ENCODE measurements at regions not wholly inside any gene's neighbourhood (a gene's known extent, or its start where the extent isn't known, plus 50 kb on each side); places are given as distances from the start of the nearest gene placed in this dataset.
"Not testable (repeated sequence)": the region's sequence is repeated elsewhere in the genome, so short reads cannot be mapped to it uniquely, and the experiment has no call there.

DNA sequence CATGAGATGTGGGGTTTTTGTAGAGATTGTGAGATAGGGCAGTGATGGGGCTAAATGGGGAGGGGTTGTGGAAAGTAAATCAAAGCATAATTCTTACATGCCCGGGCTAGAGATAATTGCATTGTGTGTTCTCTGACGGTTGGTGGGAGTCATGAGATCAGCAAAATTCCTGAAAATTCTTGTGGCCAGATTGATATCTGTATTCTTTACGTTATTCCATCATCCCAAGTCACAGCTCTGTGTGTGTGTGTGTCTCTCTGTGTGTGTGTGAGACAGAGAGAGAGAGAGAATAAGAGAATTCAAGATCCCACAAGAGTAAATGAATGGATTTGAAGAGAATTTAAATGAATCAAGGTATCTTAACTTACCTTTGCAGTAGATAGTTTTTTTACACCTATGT is 138.6 kb upstream of the ARHGAP20 start:
- intact Hi-C loops (cut with DNase I) = no loop called here
- ATAC-seq (no peak), DNase-seq (no peak)
- Histone ChIP-seq H3K9me3 (no peaks in the 10 kb centered on the region), H3K27ac (no peak overlapping the region), H3K36me3 (no peaks in the 10 kb centered on the region), H3K4me1 (no peaks in the 10 kb centered on the region), H3K4me3 (no peak overlapping the region), H3K27me3 (no peaks in the 10 kb centered on the region)
- TF ChIP-seq, protein P1, sequence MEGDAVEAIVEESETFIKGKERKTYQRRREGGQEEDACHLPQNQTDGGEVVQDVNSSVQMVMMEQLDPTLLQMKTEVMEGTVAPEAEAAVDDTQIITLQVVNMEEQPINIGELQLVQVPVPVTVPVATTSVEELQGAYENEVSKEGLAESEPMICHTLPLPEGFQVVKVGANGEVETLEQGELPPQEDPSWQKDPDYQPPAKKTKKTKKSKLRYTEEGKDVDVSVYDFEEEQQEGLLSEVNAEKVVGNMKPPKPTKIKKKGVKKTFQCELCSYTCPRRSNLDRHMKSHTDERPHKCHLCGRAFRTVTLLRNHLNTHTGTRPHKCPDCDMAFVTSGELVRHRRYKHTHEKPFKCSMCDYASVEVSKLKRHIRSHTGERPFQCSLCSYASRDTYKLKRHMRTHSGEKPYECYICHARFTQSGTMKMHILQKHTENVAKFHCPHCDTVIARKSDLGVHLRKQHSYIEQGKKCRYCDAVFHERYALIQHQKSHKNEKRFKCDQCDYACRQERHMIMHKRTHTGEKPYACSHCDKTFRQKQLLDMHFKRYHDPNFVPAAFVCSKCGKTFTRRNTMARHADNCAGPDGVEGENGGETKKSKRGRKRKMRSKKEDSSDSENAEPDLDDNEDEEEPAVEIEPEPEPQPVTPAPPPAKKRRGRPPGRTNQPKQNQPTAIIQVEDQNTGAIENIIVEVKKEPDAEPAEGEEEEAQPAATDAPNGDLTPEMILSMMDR (IDR thresholded peaks at IDR 0.05) = no peak

DNA sequence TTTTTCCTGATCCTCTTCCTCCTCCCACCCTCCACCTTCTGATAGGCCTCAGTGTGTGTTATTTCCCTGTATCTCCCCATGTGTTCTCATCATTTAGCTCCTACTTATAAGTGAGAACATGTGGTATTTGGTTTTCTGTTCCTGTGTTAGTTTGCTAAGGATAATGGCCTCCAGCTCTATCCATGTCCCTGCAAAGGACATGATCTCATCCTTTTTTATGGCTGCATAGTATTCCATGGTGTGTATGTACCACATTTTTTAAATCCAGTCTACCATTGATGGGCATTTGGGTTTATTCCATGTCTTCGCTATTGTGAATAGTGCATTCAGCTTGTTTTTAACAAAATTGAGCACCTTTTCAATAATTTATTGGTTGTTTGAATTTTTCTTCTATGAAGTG is 130.8 kb upstream of the ARHGAP20 start:
- ATAC-seq; H3K27ac ChIP-seq; intact Hi-C loops (cut with DNase I); H3K27me3 ChIP-seq; DNase-seq; H3K4me1 ChIP-seq; H3K4me3 ChIP-seq; H3K9me3 ChIP-seq; H3K36me3 ChIP-seq: not testable (repeated sequence)

DNA sequence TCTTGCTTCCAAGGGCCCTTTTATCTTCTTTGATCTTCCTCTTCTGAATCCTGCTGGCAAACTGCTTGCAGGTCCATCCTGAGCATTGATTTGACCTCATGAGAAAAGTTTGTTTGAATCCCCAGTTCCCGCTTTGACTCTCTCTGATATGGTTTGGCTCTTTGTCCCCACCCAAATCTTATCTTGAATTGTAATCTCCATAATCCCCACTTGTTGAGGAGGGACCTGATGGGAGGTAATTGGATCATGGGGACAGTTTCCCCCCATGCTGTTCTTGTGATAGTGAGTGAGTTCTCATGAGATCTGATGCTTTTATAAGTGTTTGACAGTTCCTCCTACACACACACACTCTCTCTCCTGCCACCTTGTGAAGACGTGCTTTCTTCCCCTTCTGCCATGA is 126.6 kb upstream of the ARHGAP20 start:
- no peak for ATAC-seq
- no peak for DNase-seq
- intact Hi-C loops (cut with DNase I) = no loop called here
- Histone ChIP-seq H3K4me1 (peaks cover 0 to 7% of the 10 kb centered on the region in 2 donors), H3K4me3 (no peak overlapping the region), H3K27ac (no peak overlapping the region), H3K9me3 (peaks cover 0 to 1% of the 10 kb centered on the region in 2 donors), H3K36me3 (no peaks in the 10 kb centered on the region), H3K27me3 (no peaks in the 10 kb centered on the region)
- TF ChIP-seq, protein P1 (IDR thresholded peaks at IDR 0.05) = no peak

DNA sequence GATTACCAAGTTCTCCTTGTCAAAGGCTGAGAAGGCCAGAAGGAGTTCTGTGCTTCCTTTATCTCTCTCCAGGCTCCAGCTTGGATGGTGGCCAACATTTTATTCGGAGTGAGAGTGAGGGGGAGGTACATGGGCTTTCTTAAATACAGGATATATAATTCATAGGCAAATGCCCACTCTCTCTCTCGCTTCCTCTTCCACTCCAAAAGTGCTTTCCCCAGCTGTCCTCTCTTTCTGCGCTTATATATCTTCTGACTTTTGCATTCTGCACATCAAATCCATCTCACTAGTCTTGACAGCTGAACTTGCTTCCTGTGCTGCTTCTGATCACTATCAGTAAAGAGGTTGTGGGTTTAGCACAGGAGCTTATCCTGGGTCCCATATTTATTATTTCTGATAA is 125.4 kb upstream of the ARHGAP20 start:
- Histone ChIP-seq H3K27ac (no peak overlapping the region), H3K4me1 (peaks cover 0 to 7% of the 10 kb centered on the region in 2 donors), H3K9me3 (peaks cover 0 to under 1% of the 10 kb centered on the region in 2 donors), H3K4me3 (no peak overlapping the region), H3K36me3 (no peaks in the 10 kb centered on the region), H3K27me3 (no peaks in the 10 kb centered on the region)
- DNase-seq (peak in 1 of 4 donors; percentile 26), ATAC-seq (no peak)
- intact Hi-C loops (cut with DNase I) = no loop called here
- TF ChIP-seq, protein P1 (IDR thresholded peaks at IDR 0.05) = no peak

DNA sequence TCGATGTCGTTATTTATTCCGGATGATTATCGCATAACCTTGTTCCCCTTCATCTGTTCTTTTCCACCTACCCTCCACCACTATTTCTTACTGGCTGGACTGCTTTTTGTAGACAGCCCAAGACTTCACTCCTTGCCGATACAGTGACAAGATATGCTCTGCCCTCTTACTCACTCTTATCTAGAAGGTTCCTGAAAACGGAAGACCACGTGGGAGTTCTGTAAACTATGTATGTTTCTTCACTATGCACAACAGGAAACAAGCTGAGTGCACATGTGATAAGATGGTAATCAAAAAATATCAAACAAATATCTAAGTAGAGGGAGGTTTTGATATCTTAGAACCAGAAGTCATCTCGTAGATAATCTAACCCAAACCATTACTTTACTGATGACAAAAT is 122.9 kb upstream of the ARHGAP20 start:
- H3K27ac ChIP-seq = no peak overlapping the region
- no peak for DNase-seq
- H3K9me3 ChIP-seq = no peaks in the 10 kb centered on the region
- intact Hi-C loops (cut with DNase I) = no loop called here
- H3K4me3 ChIP-seq = no peak overlapping the region
- TF ChIP-seq, protein P1 (IDR thresholded peaks at IDR 0.05) = no peak
- no peak for ATAC-seq
- H3K4me1 ChIP-seq = no peaks in the 10 kb centered on the region
- no peaks in the 10 kb centered on the region for H3K36me3 ChIP-seq
- no peaks in the 10 kb centered on the region for H3K27me3 ChIP-seq

DNA sequence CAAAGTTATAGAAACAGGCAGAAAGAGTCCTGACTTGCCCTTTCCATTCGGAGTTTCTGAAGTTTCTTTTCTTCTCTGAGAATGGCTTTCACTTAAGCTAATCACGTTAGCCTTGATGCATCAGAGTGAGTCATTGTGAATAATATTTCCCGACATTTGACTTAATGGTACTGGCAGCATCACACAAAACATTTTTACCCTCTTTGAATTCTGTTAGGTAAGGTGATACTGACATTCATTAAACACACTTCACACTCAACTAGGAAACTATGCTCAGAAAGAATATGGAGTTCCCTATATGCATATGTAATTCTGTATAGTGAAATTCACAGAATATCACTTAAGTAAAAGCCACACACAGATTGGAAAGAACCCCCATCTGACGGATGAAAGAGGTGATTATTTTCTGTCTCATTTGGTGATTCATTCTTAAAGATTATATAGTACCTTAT is 120.8 kb upstream of the ARHGAP20 start:
- Histone ChIP-seq H3K4me1 (no peaks in the 10 kb centered on the region), H3K27me3 (no peaks in the 10 kb centered on the region), H3K4me3 (no peak overlapping the region), H3K9me3 (no peaks in the 10 kb centered on the region), H3K36me3 (no peaks in the 10 kb centered on the region), H3K27ac (no peak overlapping the region)
- no peak for DNase-seq
- TF ChIP-seq, protein P1 (IDR thresholded peaks at IDR 0.05) = no peak
- no peak for ATAC-seq
- intact Hi-C loops (cut with DNase I) = no loop called here
